H1 (cell line): ENCODE measurements at regions not wholly inside any gene's neighbourhood (a gene's known extent, or its start where the extent isn't known, plus 50 kb on each side); places are given as distances from the start of the nearest gene placed in this dataset.
A peak's percentile ranks its signal among the peaks of the same experiment; 100 is the strongest.

Source experiments
- CTCF ChIA-PET: fragments of 300-600 bp; sonication (Branson Sonifier 250); formaldehyde crosslinking; loops from one replicate; lab custom pipeline; 2021; ENCODE audit not compliant: partially characterized antibody; lab: Charles Lee
- POLR2A ChIA-PET: fragments of 300-600 bp; sonication (Branson Sonifier 250); formaldehyde crosslinking; loops from one replicate; lab custom pipeline; 2021; ENCODE audit warnings: inconsistent platforms; ENCODE audit not compliant: partially characterized antibody; lab: Charles Lee
- DNase-seq, 2 experiments: peaks; one replicate each; pipeline versions ENCODE4 v3.0.0 to v3.0.0-alpha.2; 2010 to 2022; ENCODE audit warnings: low spot score in 2 of 2, low read depth in 1 of 2, mixed read lengths in 1 of 2
- FAIRE-seq: peaks from 2 replicates; lab custom pipeline; 2011; peaks lifted over from hg19 to GRCh38; lab: Jason Lieb, UNC
- H2AFZ ChIP-seq: 2 replicates; pipeline ENCODE4 v1.8.1; 2012; ENCODE audit warnings: low read length, inconsistent platforms
- H2AK5ac ChIP-seq: 2 replicates; pipeline ENCODE4 v1.6.1; 2013; ENCODE audit warnings: low read depth, low read length
- H2BK120ac ChIP-seq: replicated peaks from 2 replicates; pipeline ENCODE3; 2013; ENCODE audit warnings: low read depth, low read length, inconsistent platforms
- H2BK12ac ChIP-seq: 2 replicates; pipeline ENCODE4 v1.6.1; 2013; ENCODE audit warnings: low read depth, low read length
- H2BK15ac ChIP-seq: 2 replicates; pipeline ENCODE4 v1.6.1; 2013; ENCODE audit warnings: low read length
- H2BK20ac ChIP-seq: 2 replicates; pipeline ENCODE4 v1.6.1; 2013; ENCODE audit warnings: low read length
- H2BK5ac ChIP-seq: 2 replicates; pipeline ENCODE4 v1.6.1; 2013; ENCODE audit warnings: low read depth, low read length
- H3K14ac ChIP-seq: 2 replicates; pipeline ENCODE4 v1.6.1; 2013; ENCODE audit warnings: inconsistent platforms; ENCODE audit not compliant: insufficient read length
- H3K18ac ChIP-seq: 2 replicates; pipeline ENCODE4 v1.6.1; 2013; ENCODE audit warnings: low read length; ENCODE audit errors: extremely low read depth
- H3K23ac ChIP-seq: 2 replicates; pipeline ENCODE4 v1.6.1; 2013; ENCODE audit warnings: inconsistent platforms; ENCODE audit not compliant: insufficient read length
- H3K23me2 ChIP-seq: 2 replicates; pipeline ENCODE4 v1.6.1; 2013; ENCODE audit warnings: low read depth, low read length
- H3K27ac ChIP-seq: 2 replicates; pipeline ENCODE4 v1.6.1; 2011; ENCODE audit warnings: low read depth, low read length, inconsistent platforms
- H3K27me3 ChIP-seq, 4 experiments: replicated peaks in 1 of 4; 1 replicate in 1 of 4; 2 replicates in 3 of 4; pipeline versions ENCODE4 v1.6.1 to v1.8.1; 2011 to 2013; ENCODE audit warnings: low read length in 3 of 4, mild to moderate bottlenecking in 3 of 4, inconsistent platforms in 2 of 4, mixed read lengths in 2 of 4, moderate library complexity in 1 of 4; ENCODE audit not compliant: control insufficient read depth in 3 of 4, insufficient read depth in 3 of 4; ENCODE audit errors: extremely low read depth in 1 of 4
- H3K36me3 ChIP-seq, 4 experiments: 2 replicates each; pipeline versions ENCODE4 v1.6.1 to v1.8.1; 2011 to 2013; ENCODE audit warnings: mild to moderate bottlenecking in 4 of 4, low read length in 3 of 4, moderate library complexity in 2 of 4, control low read depth in 1 of 4, inconsistent platforms in 1 of 4; ENCODE audit not compliant: insufficient read depth in 4 of 4, control insufficient read depth in 2 of 4
- H3K4ac ChIP-seq: replicated peaks from 2 replicates; pipeline ENCODE3; 2013; ENCODE audit warnings: low read length, low read depth, mixed read lengths, inconsistent platforms; ENCODE audit not compliant: insufficient read length
- H3K4me1 ChIP-seq, 4 experiments: replicated peaks in 1 of 4; 1 replicate in 1 of 4; 2 replicates in 3 of 4; pipeline versions ENCODE4 v1.6.1 to v1.8.1; 2011 to 2013; ENCODE audit warnings: low read length in 3 of 4, inconsistent platforms in 2 of 4, mixed read lengths in 1 of 4; ENCODE audit not compliant: insufficient read depth in 4 of 4, control insufficient read depth in 3 of 4
- H3K4me2 ChIP-seq, 2 experiments: 2 replicates each; pipeline versions ENCODE4 v1.6.1 to v1.8.1; 2011 to 2013; ENCODE audit warnings: low read depth in 2 of 2, low read length in 2 of 2, control low read depth in 1 of 2, inconsistent platforms in 1 of 2, mild to moderate bottlenecking in 1 of 2; ENCODE audit not compliant: insufficient read depth in 1 of 2
- H3K4me3 ChIP-seq, 4 experiments: fragments of 200-600, 300-600 bp in 1 of 4; sonication (generic), shearing (Covaris generic), sonication (Bioruptor Twin) in 1 of 4; 2 replicates each; pipeline versions ENCODE4 v1.5.1 to v1.8.1; 2011 to 2016; ENCODE audit warnings: low read length in 4 of 4, low read depth in 3 of 4, control low read depth in 2 of 4, inconsistent platforms in 2 of 4, mild to moderate bottlenecking in 2 of 4, mixed read lengths in 1 of 4, moderate library complexity in 1 of 4; ENCODE audit not compliant: insufficient read depth in 2 of 4; ENCODE audit errors: extremely low read depth in 1 of 4
- H3K56ac ChIP-seq: replicated peaks from 2 replicates; pipeline ENCODE3; 2013; ENCODE audit warnings: low read depth, mild to moderate bottlenecking, mixed read lengths, low read length, inconsistent platforms; ENCODE audit not compliant: insufficient read length
- H3K79me1 ChIP-seq: 2 replicates; pipeline ENCODE4 v1.6.1; 2013; ENCODE audit warnings: low read depth, low read length, control low read depth
- H3K79me2 ChIP-seq, 2 experiments: 2 replicates each; pipeline versions ENCODE4 v1.6.1 to v1.8.1; 2012 to 2013; ENCODE audit warnings: low read length in 2 of 2, mild to moderate bottlenecking in 2 of 2, inconsistent platforms in 1 of 2; ENCODE audit not compliant: insufficient read depth in 2 of 2, control insufficient read depth in 1 of 2
- H3K9ac ChIP-seq, 4 experiments: replicated peaks in 1 of 4; 1 replicate in 1 of 4; 2 replicates in 3 of 4; pipeline versions ENCODE4 v1.6.1 to v1.8.1; 2011 to 2013; ENCODE audit warnings: low read depth in 3 of 4, low read length in 3 of 4, control low read depth in 2 of 4, mild to moderate bottlenecking in 2 of 4, moderate library complexity in 2 of 4, inconsistent platforms in 1 of 4; ENCODE audit errors: extremely low read depth in 1 of 4
- H3K9me3 ChIP-seq, 2 experiments: 2 replicates each; pipeline versions ENCODE4 v1.6.1 to v1.8.1; 2012 to 2013; ENCODE audit warnings: mild to moderate bottlenecking in 2 of 2, moderate library complexity in 2 of 2, control low read depth in 1 of 2, inconsistent platforms in 1 of 2, low read depth in 1 of 2, low read length in 1 of 2, mixed read lengths in 1 of 2; ENCODE audit not compliant: insufficient read depth in 2 of 2
- H4K20me1 ChIP-seq, 2 experiments: replicated peaks in 1 of 2; 2 replicates each; pipeline versions ENCODE3 to v1.8.1; 2011 to 2013; ENCODE audit warnings: inconsistent platforms in 2 of 2, low read length in 2 of 2, mild to moderate bottlenecking in 1 of 2; ENCODE audit not compliant: insufficient read depth in 2 of 2, control insufficient read depth in 1 of 2
- H4K5ac ChIP-seq: 2 replicates; pipeline ENCODE4 v1.6.1; 2013; ENCODE audit warnings: low read length, low read depth, mixed read lengths, inconsistent platforms; ENCODE audit not compliant: insufficient read length
- H4K8ac ChIP-seq: 2 replicates; pipeline ENCODE4 v1.8.0; 2013; ENCODE audit warnings: mild to moderate bottlenecking, moderate library complexity, low read length, inconsistent platforms; ENCODE audit not compliant: insufficient read depth; ENCODE audit errors: extremely low read depth
- H4K91ac ChIP-seq: replicated peaks from 2 replicates; pipeline ENCODE3; 2013; ENCODE audit warnings: low read length, mixed read lengths, inconsistent platforms; ENCODE audit not compliant: insufficient read length
- BACH1 ChIP-seq: IDR thresholded peaks from 2 replicates; pipeline ENCODE4 v1.6.1; 2012; ENCODE audit warnings: low read length, improper control_type of control experiment
- EGR1 ChIP-seq: IDR thresholded peaks from 2 replicates; pipeline ENCODE4 v1.6.1; 2011; ENCODE audit warnings: low read depth, low read length, borderline replicate concordance
- EP300 ChIP-seq, 2 experiments: IDR thresholded peaks; 1 replicate in 1 of 2; 2 replicates in 1 of 2; pipeline ENCODE4 v1.6.1; 2011 to 2012; ENCODE audit warnings: low read depth in 2 of 2, low read length in 2 of 2, mild to moderate bottlenecking in 2 of 2, borderline replicate concordance in 1 of 2, inconsistent platforms in 1 of 2, moderate library complexity in 1 of 2
- FOSL1 ChIP-seq: IDR thresholded peaks from 2 replicates; pipeline ENCODE4 v1.6.1; 2011; ENCODE audit warnings: mild to moderate bottlenecking, low read depth, low read length, moderate library complexity; ENCODE audit not compliant: insufficient read depth
- GTF2F1 ChIP-seq: IDR thresholded peaks from 2 replicates; pipeline ENCODE4 v1.6.1; 2012; ENCODE audit warnings: low read depth, low read length, improper control_type of control experiment, borderline replicate concordance
- KDM1A ChIP-seq: fragments of 200-600, 300-600 bp; sonication (generic); IDR thresholded peaks from 2 replicates; pipeline ENCODE4 v1.7.1; 2016; ENCODE audit warnings: mild to moderate bottlenecking, low read length, borderline replicate concordance
- POLR2AphosphoS5 ChIP-seq: IDR thresholded peaks from 2 replicates; pipeline ENCODE4 v1.6.1; 2011; ENCODE audit warnings: low read depth, low read length
- RAD21 ChIP-seq, 2 experiments: IDR thresholded peaks in 1 of 2; conservative IDR thresholded peaks in 1 of 2; 2 replicates each; pipeline ENCODE4 v1.6.1; 2011; ENCODE audit warnings: low read depth in 2 of 2, low read length in 2 of 2, improper control_type of control experiment in 1 of 2, inconsistent platforms in 1 of 2, mild to moderate bottlenecking in 1 of 2, moderate library complexity in 1 of 2
- SP4 ChIP-seq: IDR thresholded peaks from 2 replicates; pipeline ENCODE4 v1.6.1; 2012; ENCODE audit warnings: low read length, inconsistent platforms
- SUZ12 ChIP-seq: fragments of 200-600 bp; sonication (generic); IDR thresholded peaks from 2 replicates; pipeline ENCODE4 v1.6.1; 2012; ENCODE audit warnings: mild to moderate bottlenecking, inconsistent platforms, low read length, moderate library complexity, mixed read lengths
- TCF12 ChIP-seq: IDR thresholded peaks from 2 replicates; pipeline ENCODE4 v1.6.1; 2011; ENCODE audit warnings: low read depth, mild to moderate bottlenecking, low read length
- WGBS, 2 experiments: shearing (Covaris generic) in 1 of 2; methylation state at CpG; one replicate each; pipeline versions ENCODE4 v1.1.6 to v1.1.7; 2013 to 2015; ENCODE audit warnings: low lambda C conversion rate in 2 of 2, mixed read lengths in 2 of 2, inconsistent platforms in 1 of 2, low coverage in 1 of 2, missing lambda C conversion rate in 1 of 2; ENCODE audit not compliant: insufficient replicate concordance in 2 of 2, insufficient coverage in 1 of 2, insufficient read length in 1 of 2; ENCODE audit errors: extremely low coverage in 1 of 2, missing lambda C conversion rate in 1 of 2; 5-methylcytosine and 5-hydroxymethylcytosine counted together

GRCh38 chr12:77218278-77218677, 152.9 kb upstream of the E2F7 start:
- Histone ChIP-seq H2BK12ac (peak overlapping the region; percentile 27; the same call in 1 of the 2 replicates), H3K9me3 (no peaks in the 10 kb centered on the region; a peak in 2 of 4 replicates), H3K4me1 (peaks cover 0 to 3% (median 0%) of the 10 kb centered on the region in 4 experiments; a peak in 2 of 7 replicates), H4K91ac (no peak overlapping the region), H3K23me2 (no peaks in the 10 kb centered on the region; the same call in 1 of the 2 replicates), H3K4me3 (no peak overlapping the region), H2BK120ac (no peak overlapping the region), H3K27me3 (no peaks in the 10 kb centered on the region), H3K79me2 (no peaks in the 10 kb centered on the region), H3K23ac (no peak overlapping the region), H4K5ac (no peak overlapping the region), H2BK15ac (no peak overlapping the region), H2AK5ac (peak overlapping the region; percentile 16; the same call in 1 of the 2 replicates), H2BK5ac (peak overlapping the region; percentile 75; the same call in 1 of the 2 replicates), H3K4me2 (no peak overlapping the region), H3K9ac (no peak overlapping the region), H3K36me3 (no peaks in the 10 kb centered on the region), H2AFZ (peak overlapping the region; percentile 22; the same call in 1 of the 2 replicates), H4K8ac (no peak overlapping the region), H3K4ac (no peak overlapping the region), H3K56ac (no peak overlapping the region), H3K79me1 (no peaks in the 10 kb centered on the region), H2BK20ac (0 out of 2 replicates have a peak overlapping the region, but pooled peaks have one; percentile 48), H3K14ac (no peak overlapping the region), H3K27ac (no peak overlapping the region), H4K20me1 (no peaks in the 10 kb centered on the region), H3K18ac (no peak overlapping the region)
- no peak for TF ChIP-seq EGR1
- no peak for TF ChIP-seq TCF12
- TF ChIP-seq POLR2AphosphoS5 = no peak
- TF ChIP-seq EP300 (IDR thresholded peaks at IDR 0.05; ENCODE audit: borderline replicate concordance in 1 of 2, low read depth in 2 of 2, low read length in 2 of 2) = no peak
- no peak for TF ChIP-seq BACH1
- no peak for TF ChIP-seq FOSL1
- TF ChIP-seq SP4 = no peak
- no peak for TF ChIP-seq KDM1A
- no peak for TF ChIP-seq RAD21 (IDR thresholded peaks at IDR 0.05 in 1 of 2, conservative IDR thresholded peaks at IDR 0.05 in 1 of 2; ENCODE audit: low read depth in 2 of 2, low read length in 2 of 2)
- TF ChIP-seq SUZ12 = no peak
- TF ChIP-seq GTF2F1 = no peak
- DNase-seq (no peak), FAIRE-seq (no peak)
- CTCF ChIA-PET = interaction anchor here (0.6 to 1.6 kb wide), 3 partner anchors 12 to 370 kb away, joined by 3 to 4 read pairs (median 3); no protein-coding TSS in a partner anchor
- WGBS, 2 experiments = 85% methylated on average over 7 of the region's 7 CpGs; no CpG with 5 or more reads in 1 of the 2 experiments
- POLR2A ChIA-PET = no interaction called here
